ENCODE measurements at regions not wholly inside any gene's neighbourhood (a gene's known extent, or its start where the extent isn't known, plus 50 kb on each side); places are given as distances from the start of the nearest gene placed in this dataset.
A peak's percentile ranks its signal among the peaks of the same experiment; 100 is the strongest.

DNA sequence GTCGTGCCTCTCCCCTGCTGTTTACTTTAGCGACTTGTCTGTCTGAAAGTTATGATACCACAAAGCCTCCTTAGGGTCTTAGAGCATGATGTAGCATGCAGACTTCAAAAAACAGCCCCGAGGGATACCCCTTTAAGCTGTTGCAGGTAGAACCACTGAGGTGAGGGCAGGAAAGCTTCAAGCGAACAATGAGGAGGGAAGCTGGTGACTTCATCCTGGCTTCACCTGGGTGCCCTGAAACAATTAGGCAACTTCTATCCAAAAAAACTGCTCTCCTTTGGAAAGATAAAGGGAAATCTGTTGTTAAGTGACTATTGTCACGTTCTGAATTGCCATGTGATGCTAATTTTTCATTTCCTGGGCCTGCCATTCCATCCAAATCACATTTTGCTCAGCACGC is 231.6 kb downstream of the SOX2 start:
- no peaks in the 10 kb centered on the region for H3K79me2 ChIP-seq (ENCODE audit: insufficient read depth, low read length)
- H3K4me3 ChIP-seq (ENCODE audit: low read depth, low read length, poor library complexity, severe bottlenecking): peak overlapping the region; percentile 8
- H3F3A ChIP-seq (ENCODE audit: insufficient read depth, low read length): no peaks in the 10 kb centered on the region
- H3K36me3 ChIP-seq (ENCODE audit: insufficient read depth, low read length): no peaks in the 10 kb centered on the region
- H3K9ac ChIP-seq (ENCODE audit: low read length): peak overlapping the region; percentile 42
- H3K27ac ChIP-seq (ENCODE audit: low read depth, low read length, poor library complexity, severe bottlenecking): peak overlapping the region; percentile 75
- peaks cover 44% of the 10 kb centered on the region for H3K4me1 ChIP-seq (ENCODE audit: insufficient read depth, low read length, severe bottlenecking)
- TF ChIP-seq EZH2 (IDR thresholded peaks at IDR 0.05; ENCODE audit: borderline replicate concordance, low read length): no peak
- TF ChIP-seq, protein P1, sequence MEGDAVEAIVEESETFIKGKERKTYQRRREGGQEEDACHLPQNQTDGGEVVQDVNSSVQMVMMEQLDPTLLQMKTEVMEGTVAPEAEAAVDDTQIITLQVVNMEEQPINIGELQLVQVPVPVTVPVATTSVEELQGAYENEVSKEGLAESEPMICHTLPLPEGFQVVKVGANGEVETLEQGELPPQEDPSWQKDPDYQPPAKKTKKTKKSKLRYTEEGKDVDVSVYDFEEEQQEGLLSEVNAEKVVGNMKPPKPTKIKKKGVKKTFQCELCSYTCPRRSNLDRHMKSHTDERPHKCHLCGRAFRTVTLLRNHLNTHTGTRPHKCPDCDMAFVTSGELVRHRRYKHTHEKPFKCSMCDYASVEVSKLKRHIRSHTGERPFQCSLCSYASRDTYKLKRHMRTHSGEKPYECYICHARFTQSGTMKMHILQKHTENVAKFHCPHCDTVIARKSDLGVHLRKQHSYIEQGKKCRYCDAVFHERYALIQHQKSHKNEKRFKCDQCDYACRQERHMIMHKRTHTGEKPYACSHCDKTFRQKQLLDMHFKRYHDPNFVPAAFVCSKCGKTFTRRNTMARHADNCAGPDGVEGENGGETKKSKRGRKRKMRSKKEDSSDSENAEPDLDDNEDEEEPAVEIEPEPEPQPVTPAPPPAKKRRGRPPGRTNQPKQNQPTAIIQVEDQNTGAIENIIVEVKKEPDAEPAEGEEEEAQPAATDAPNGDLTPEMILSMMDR (IDR thresholded peaks at IDR 0.05; ENCODE audit: low read length): no peak
- peak overlapping the region; percentile 46 for H3K4me2 ChIP-seq (ENCODE audit: low read length)
- H3K9me3 ChIP-seq (ENCODE audit: low read length): no peaks in the 10 kb centered on the region
- H3K27me3 ChIP-seq (ENCODE audit: insufficient read depth, low read length): no peaks in the 10 kb centered on the region
- no peaks in the 10 kb centered on the region for H3K9me2 ChIP-seq (ENCODE audit: low read depth, low read length)
- H4K20me1 ChIP-seq (ENCODE audit: insufficient read depth, low read length): no peaks in the 10 kb centered on the region
- H2AFZ ChIP-seq (ENCODE audit: low read length): peak overlapping the region; percentile 84

DNA sequence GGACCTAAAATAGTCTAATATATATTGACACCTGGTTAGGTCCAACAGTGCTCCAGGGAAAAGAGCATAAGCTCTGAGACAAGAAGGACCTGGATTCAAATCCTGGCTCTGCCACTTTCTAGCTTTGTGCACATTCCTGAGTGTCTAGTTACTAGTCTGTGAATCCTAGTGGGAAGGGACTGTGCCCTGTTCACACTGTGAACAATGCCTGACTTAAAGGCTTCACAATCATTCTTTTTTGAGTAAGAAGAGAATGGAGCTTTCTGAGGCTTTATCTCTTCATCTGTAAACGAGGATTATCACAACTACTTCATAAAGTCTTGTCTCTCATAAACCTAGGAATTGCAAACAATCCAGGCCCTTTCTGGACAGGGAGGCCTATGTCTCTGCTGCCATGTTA is 235.9 kb downstream of the SOX2 start:
- Histone ChIP-seq H2AFZ (ENCODE audit: low read length) (no peak overlapping the region), H3K9me2 (ENCODE audit: low read depth, low read length) (no peaks in the 10 kb centered on the region), H3K36me3 (ENCODE audit: insufficient read depth, low read length) (no peaks in the 10 kb centered on the region; the same call in 1 of the 2 replicates), H3K79me2 (ENCODE audit: insufficient read depth, low read length) (no peaks in the 10 kb centered on the region), H3K27me3 (ENCODE audit: insufficient read depth, low read length) (no peaks in the 10 kb centered on the region), H3K4me3 (ENCODE audit: low read depth, low read length, poor library complexity, severe bottlenecking) (no peak overlapping the region), H3K9ac (ENCODE audit: low read length) (no peak overlapping the region), H3K27ac (ENCODE audit: low read depth, low read length, poor library complexity, severe bottlenecking) (no peak overlapping the region), H3K9me3 (ENCODE audit: low read length) (no peaks in the 10 kb centered on the region), H3K4me1 (ENCODE audit: insufficient read depth, low read length, severe bottlenecking) (peaks cover 24% of the 10 kb centered on the region), H3F3A (ENCODE audit: insufficient read depth, low read length) (no peaks in the 10 kb centered on the region), H4K20me1 (ENCODE audit: insufficient read depth, low read length) (no peaks in the 10 kb centered on the region), H3K4me2 (ENCODE audit: low read length) (no peak overlapping the region)
- TF ChIP-seq, protein P1 (IDR thresholded peaks at IDR 0.05; ENCODE audit: low read length): no peak
- no peak for TF ChIP-seq EZH2 (IDR thresholded peaks at IDR 0.05; ENCODE audit: borderline replicate concordance, low read length)

DNA sequence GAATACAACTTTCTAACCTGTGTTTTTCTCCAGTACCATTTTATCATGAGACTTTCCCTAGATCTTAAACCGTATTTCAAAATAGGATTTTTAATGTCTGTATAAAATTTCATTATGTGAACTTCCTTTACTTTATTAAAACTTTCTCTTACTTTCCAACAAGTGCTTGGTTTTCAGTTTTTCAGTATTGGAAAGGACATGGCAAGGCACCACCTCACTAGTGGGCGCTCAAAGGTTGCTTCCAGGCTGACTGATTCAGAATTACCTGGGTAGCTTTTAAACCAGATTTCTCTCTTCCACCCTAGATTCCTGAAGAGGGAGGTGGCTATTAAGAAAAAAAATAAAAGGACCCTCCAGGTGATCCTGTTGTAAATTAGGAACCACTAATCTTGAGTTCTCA is 236.6 kb downstream of the SOX2 start:
- Histone ChIP-seq H3K9me3 (ENCODE audit: low read length) (no peaks in the 10 kb centered on the region), H4K20me1 (ENCODE audit: insufficient read depth, low read length) (no peaks in the 10 kb centered on the region), H3K4me3 (ENCODE audit: low read depth, low read length, poor library complexity, severe bottlenecking) (no peak overlapping the region), H3F3A (ENCODE audit: insufficient read depth, low read length) (no peaks in the 10 kb centered on the region), H2AFZ (ENCODE audit: low read length) (no peak overlapping the region), H3K4me2 (ENCODE audit: low read length) (no peak overlapping the region), H3K79me2 (ENCODE audit: insufficient read depth, low read length) (no peaks in the 10 kb centered on the region), H3K4me1 (ENCODE audit: insufficient read depth, low read length, severe bottlenecking) (peaks cover 17% of the 10 kb centered on the region), H3K9ac (ENCODE audit: low read length) (no peak overlapping the region), H3K36me3 (ENCODE audit: insufficient read depth, low read length) (no peaks in the 10 kb centered on the region; the same call in 1 of the 2 replicates), H3K9me2 (ENCODE audit: low read depth, low read length) (no peaks in the 10 kb centered on the region), H3K27me3 (ENCODE audit: insufficient read depth, low read length) (no peaks in the 10 kb centered on the region), H3K27ac (ENCODE audit: low read depth, low read length, poor library complexity, severe bottlenecking) (no peak overlapping the region)
- TF ChIP-seq, protein P1 (IDR thresholded peaks at IDR 0.05; ENCODE audit: low read length): peak; percentile 62
- TF ChIP-seq EZH2 (IDR thresholded peaks at IDR 0.05; ENCODE audit: borderline replicate concordance, low read length): no peak

Measured in OCI-LY1 (cell line).